Cardiac muscle cell (in vitro differentiated cells and primary cell): ENCODE measurements at regions not wholly inside any gene's neighbourhood (a gene's known extent, or its start where the extent isn't known, plus 50 kb on each side); places are given as distances from the start of the nearest gene placed in this dataset.
"Not testable (repeated sequence)": the region's sequence is repeated elsewhere in the genome, so short reads cannot be mapped to it uniquely, and the experiment has no call there.

Experiments used
- DNase-seq, 2 donors: peaks; one replicate each; pipeline versions ENCODE4 v3.0.0 to v3.0.0-alpha.2; 2010 to 2017; ENCODE audit warnings: low read depth in 1 of 2, low spot score in 1 of 2
- H3K27ac ChIP-seq: fragments of 200-600 bp; sonication (generic); 2 replicates; pipeline ENCODE4 v1.5.1; 2016
- H3K27me3 ChIP-seq: fragments of 200-600 bp; sonication (generic); 2 replicates; pipeline ENCODE4 v1.6.0; 2016; ENCODE audit warnings: control low read depth
- H3K36me3 ChIP-seq: fragments of 200-600 bp; sonication (generic); 2 replicates; pipeline ENCODE4 v1.5.1; 2016; ENCODE audit warnings: control low read depth
- H3K4me1 ChIP-seq: fragments of 200-600 bp; sonication (generic); 2 replicates; pipeline ENCODE4 v1.8.1; 2017; ENCODE audit warnings: low read depth, mild to moderate bottlenecking, mixed run types
- H3K4me3 ChIP-seq: fragments of 200-600 bp; sonication (generic); 2 replicates; pipeline ENCODE4 v1.5.1; 2016; ENCODE audit warnings: mild to moderate bottlenecking
- H3K9me3 ChIP-seq: fragments of 200-600 bp; sonication (generic); 2 replicates; pipeline ENCODE4 v1.5.1; 2017; ENCODE audit warnings: low read depth, mild to moderate bottlenecking, control low read depth
- CTCF ChIP-seq: IDR thresholded peaks from 2 replicates; pipeline ENCODE4 v1.5.1; 2012; ENCODE audit warnings: low read depth, mild to moderate bottlenecking, low read length

- no peak for TF ChIP-seq CTCF
- H3K27ac ChIP-seq: no peak overlapping the region
- DNase-seq: peak in 1 of 2 donors; percentile 48
Observed at GRCh38 chr13:75175575-75175974, 306.4 kb downstream of the TBC1D4 start.

DNA sequence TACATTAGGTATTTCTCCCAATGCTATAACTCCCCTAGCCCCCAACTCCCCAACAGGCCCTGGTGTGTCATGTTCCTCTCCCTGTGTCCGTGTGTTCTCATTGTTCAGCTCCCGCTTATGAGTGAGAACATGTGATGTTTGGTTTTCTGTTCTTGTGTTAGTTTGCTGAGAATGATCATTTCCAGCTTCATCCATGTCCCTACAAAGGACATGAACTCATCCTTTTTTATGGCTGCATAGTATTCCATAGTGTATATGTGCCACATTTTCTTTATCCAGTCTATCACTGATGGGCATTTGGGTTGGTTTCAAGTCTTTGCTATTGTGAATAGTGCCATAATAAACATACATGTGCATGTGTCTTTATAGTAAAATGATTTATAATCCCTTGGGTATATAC, 306.9 kb downstream of the TBC1D4 start:
- not testable (repeated sequence) for H3K4me3 ChIP-seq, H3K27ac ChIP-seq, H3K27me3 ChIP-seq, H3K9me3 ChIP-seq, DNase-seq, H3K36me3 ChIP-seq, H3K4me1 ChIP-seq

More at GRCh38 chr13:75175575-75175974, 306.4 kb downstream of the TBC1D4 start:
- no peaks in the 10 kb centered on the region for H3K36me3 ChIP-seq
- no peaks in the 10 kb centered on the region for H3K9me3 ChIP-seq
- no peaks in the 10 kb centered on the region for H3K4me1 ChIP-seq
- no peak overlapping the region for H3K4me3 ChIP-seq
- H3K27me3 ChIP-seq: no peaks in the 10 kb centered on the region

DNA sequence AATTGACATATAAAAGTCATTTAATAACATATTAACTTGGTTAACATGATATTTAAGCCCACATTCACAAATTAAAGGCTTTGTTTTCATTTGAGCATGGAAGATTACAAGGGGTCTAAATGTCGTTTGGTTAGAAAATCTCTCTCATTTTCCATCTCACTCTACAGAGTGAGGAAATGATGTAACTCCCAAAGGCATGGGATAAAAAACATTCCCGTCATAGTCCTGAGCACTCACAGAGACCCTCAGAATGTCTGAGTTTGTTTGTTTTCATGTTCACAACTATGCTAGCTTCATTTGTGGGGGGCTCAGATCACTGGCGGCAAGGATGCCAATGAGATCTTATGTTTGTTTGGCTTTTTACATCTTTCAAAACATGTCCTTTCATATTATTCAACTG, 307.5 kb downstream of the TBC1D4 start:
- Histone ChIP-seq H3K4me3 (no peak overlapping the region), H3K36me3 (no peaks in the 10 kb centered on the region), H3K27ac (no peak overlapping the region), H3K4me1 (no peaks in the 10 kb centered on the region), H3K27me3 (no peaks in the 10 kb centered on the region), H3K9me3 (no peaks in the 10 kb centered on the region)
- TF ChIP-seq CTCF: no peak
- DNase-seq: no peak

- Histone ChIP-seq H3K9me3 (no peaks in the 10 kb centered on the region), H3K27ac (no peak overlapping the region), H3K4me1 (no peaks in the 10 kb centered on the region), H3K4me3 (no peak overlapping the region), H3K36me3 (no peaks in the 10 kb centered on the region), H3K27me3 (no peaks in the 10 kb centered on the region)
- DNase-seq: no peak
- TF ChIP-seq CTCF: no peak
Observed at GRCh38 chr13:75173457-75174356, 308.3 kb downstream of the TBC1D4 start.

- H3K27ac ChIP-seq: no peak overlapping the region
- no peaks in the 10 kb centered on the region for H3K36me3 ChIP-seq
- H3K4me1 ChIP-seq: no peaks in the 10 kb centered on the region
- no peak for DNase-seq
- no peak for TF ChIP-seq CTCF
- no peak overlapping the region for H3K4me3 ChIP-seq
- H3K27me3 ChIP-seq: no peaks in the 10 kb centered on the region
- no peaks in the 10 kb centered on the region for H3K9me3 ChIP-seq
Observed at GRCh38 chr13:75170311-75170710, 311.7 kb downstream of the TBC1D4 start.

DNA sequence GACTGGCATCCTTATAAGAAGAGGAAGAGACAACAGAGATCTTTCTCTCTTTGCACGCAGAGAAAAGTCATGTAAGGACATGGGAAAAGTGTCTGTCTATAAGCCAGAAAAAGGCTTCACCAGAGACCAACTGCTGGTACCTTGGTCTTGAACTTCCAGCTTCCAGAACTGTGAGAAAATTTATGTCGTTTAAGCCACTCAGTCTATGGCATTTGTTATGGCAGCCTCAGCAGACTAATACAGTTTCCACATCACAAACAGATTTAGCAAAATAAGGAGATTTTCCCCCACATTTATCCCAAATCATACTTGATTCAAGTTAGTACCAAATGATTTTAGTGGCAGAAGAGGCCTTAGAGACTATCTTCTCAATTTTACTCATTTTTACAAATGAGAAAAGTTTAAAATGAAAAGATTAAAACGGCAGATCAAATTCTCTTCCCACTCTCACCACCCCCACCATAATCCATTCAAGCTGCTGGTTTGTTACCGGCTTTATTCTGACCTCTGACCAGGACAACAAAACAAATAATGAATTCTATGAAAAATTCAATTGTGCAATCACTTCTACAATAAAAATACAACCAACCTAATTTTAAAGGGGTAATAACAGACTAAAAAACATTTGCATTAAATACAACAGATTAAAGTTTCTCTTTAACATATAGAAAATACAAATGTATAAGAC, 316.3 kb downstream of the TBC1D4 start:
- Histone ChIP-seq H3K4me1 (no peaks in the 10 kb centered on the region), H3K4me3 (no peak overlapping the region), H3K27ac (no peak overlapping the region), H3K9me3 (no peaks in the 10 kb centered on the region), H3K36me3 (no peaks in the 10 kb centered on the region), H3K27me3 (no peaks in the 10 kb centered on the region)
- DNase-seq: no peak
- TF ChIP-seq CTCF: no peak
